ENCODE measurements at regions not wholly inside any gene's neighbourhood (a gene's known extent, or its start where the extent isn't known, plus 50 kb on each side); places are given as distances from the start of the nearest gene placed in this dataset.

GRCh38 chr17:77478281-77478680 lies 337.5 kb downstream of the SEC14L1 start:
- TF ChIP-seq, protein P1, sequence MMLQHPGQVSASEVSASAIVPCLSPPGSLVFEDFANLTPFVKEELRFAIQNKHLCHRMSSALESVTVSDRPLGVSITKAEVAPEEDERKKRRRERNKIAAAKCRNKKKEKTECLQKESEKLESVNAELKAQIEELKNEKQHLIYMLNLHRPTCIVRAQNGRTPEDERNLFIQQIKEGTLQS (IDR thresholded peaks at IDR 0.05), result no peak
- TF ChIP-seq NR2F2 (IDR thresholded peaks at IDR 0.05), result no peak
- TF ChIP-seq RXRA (IDR thresholded peaks at IDR 0.05), result no peak
- TF ChIP-seq, protein P2, sequence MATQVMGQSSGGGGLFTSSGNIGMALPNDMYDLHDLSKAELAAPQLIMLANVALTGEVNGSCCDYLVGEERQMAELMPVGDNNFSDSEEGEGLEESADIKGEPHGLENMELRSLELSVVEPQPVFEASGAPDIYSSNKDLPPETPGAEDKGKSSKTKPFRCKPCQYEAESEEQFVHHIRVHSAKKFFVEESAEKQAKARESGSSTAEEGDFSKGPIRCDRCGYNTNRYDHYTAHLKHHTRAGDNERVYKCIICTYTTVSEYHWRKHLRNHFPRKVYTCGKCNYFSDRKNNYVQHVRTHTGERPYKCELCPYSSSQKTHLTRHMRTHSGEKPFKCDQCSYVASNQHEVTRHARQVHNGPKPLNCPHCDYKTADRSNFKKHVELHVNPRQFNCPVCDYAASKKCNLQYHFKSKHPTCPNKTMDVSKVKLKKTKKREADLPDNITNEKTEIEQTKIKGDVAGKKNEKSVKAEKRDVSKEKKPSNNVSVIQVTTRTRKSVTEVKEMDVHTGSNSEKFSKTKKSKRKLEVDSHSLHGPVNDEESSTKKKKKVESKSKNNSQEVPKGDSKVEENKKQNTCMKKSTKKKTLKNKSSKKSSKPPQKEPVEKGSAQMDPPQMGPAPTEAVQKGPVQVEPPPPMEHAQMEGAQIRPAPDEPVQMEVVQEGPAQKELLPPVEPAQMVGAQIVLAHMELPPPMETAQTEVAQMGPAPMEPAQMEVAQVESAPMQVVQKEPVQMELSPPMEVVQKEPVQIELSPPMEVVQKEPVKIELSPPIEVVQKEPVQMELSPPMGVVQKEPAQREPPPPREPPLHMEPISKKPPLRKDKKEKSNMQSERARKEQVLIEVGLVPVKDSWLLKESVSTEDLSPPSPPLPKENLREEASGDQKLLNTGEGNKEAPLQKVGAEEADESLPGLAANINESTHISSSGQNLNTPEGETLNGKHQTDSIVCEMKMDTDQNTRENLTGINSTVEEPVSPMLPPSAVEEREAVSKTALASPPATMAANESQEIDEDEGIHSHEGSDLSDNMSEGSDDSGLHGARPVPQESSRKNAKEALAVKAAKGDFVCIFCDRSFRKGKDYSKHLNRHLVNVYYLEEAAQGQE (IDR thresholded peaks at IDR 0.05), result no peak
- no peak for TF ChIP-seq YY1 (IDR thresholded peaks at IDR 0.05)
- no peak for TF ChIP-seq FOXA2 (IDR thresholded peaks at IDR 0.05)
- no peak for TF ChIP-seq HNF4A (conservative IDR thresholded peaks at IDR 0.05)
- no peak for TF ChIP-seq MAX (IDR thresholded peaks at IDR 0.05)
- H3K27me3 ChIP-seq (ENCODE audit: control insufficient read depth in 4 of 4, insufficient read depth in 4 of 4, low read length in 3 of 4), result no peaks in the 10 kb centered on the region
- 90% methylated on average over 16 of the region's 16 CpGs for WGBS
- H3K27ac ChIP-seq (ENCODE audit: low read depth in 1 of 2, low read length in 2 of 2), result no peak overlapping the region
- H3K9ac ChIP-seq (ENCODE audit: low read depth in 1 of 2, low read length in 2 of 2), result no peak overlapping the region
- H3K4me3 ChIP-seq (ENCODE audit: low read depth in 1 of 3, low read length in 3 of 3), result no peak overlapping the region
- no peaks in the 10 kb centered on the region for H3K9me3 ChIP-seq (ENCODE audit: control insufficient read depth in 4 of 4, low read length in 3 of 4)
- peaks cover 8 to 14% (median 12%) of the 10 kb centered on the region in 4 donors for H3K36me3 ChIP-seq (ENCODE audit: control insufficient read depth in 4 of 4, insufficient read depth in 3 of 4, low read depth in 1 of 4, low read length in 3 of 4)
- peaks cover 15 to 40% (median 20%) of the 10 kb centered on the region in 4 donors for H3K4me1 ChIP-seq (ENCODE audit: control insufficient read depth in 4 of 4, insufficient read depth in 4 of 4, low read length in 3 of 4)
- DNase-seq (ENCODE audit: low spot score), result no peak

- H3K4me1 ChIP-seq (ENCODE audit: control insufficient read depth in 4 of 4, insufficient read depth in 4 of 4, low read length in 3 of 4), result peaks cover 14 to 38% (median 17%) of the 10 kb centered on the region in 4 donors
- H3K27me3 ChIP-seq (ENCODE audit: control insufficient read depth in 4 of 4, insufficient read depth in 4 of 4, low read length in 3 of 4), result no peaks in the 10 kb centered on the region
- peaks cover 8 to 21% (median 12%) of the 10 kb centered on the region in 4 donors for H3K36me3 ChIP-seq (ENCODE audit: control insufficient read depth in 4 of 4, insufficient read depth in 3 of 4, low read depth in 1 of 4, low read length in 3 of 4)
- no peak for TF ChIP-seq SP1 (IDR thresholded peaks at IDR 0.05)
- TF ChIP-seq, protein P1 (IDR thresholded peaks at IDR 0.05), result no peak
- no peak for TF ChIP-seq RXRA (IDR thresholded peaks at IDR 0.05)
- TF ChIP-seq RAD21 (IDR thresholded peaks at IDR 0.05), result no peak
- TF ChIP-seq, protein P2 (IDR thresholded peaks at IDR 0.05), result no peak
- TF ChIP-seq JUND (IDR thresholded peaks at IDR 0.05), result no peak
- no peak for TF ChIP-seq HNF4G (IDR thresholded peaks at IDR 0.05)
- TF ChIP-seq, protein P3, sequence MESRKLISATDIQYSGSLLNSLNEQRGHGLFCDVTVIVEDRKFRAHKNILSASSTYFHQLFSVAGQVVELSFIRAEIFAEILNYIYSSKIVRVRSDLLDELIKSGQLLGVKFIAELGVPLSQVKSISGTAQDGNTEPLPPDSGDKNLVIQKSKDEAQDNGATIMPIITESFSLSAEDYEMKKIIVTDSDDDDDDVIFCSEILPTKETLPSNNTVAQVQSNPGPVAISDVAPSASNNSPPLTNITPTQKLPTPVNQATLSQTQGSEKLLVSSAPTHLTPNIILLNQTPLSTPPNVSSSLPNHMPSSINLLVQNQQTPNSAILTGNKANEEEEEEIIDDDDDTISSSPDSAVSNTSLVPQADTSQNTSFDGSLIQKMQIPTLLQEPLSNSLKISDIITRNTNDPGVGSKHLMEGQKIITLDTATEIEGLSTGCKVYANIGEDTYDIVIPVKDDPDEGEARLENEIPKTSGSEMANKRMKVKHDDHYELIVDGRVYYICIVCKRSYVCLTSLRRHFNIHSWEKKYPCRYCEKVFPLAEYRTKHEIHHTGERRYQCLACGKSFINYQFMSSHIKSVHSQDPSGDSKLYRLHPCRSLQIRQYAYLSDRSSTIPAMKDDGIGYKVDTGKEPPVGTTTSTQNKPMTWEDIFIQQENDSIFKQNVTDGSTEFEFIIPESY (IDR thresholded peaks at IDR 0.05), result no peak
- TF ChIP-seq NR2F2 (IDR thresholded peaks at IDR 0.05), result no peak
- no peak for TF ChIP-seq FOXA1 (IDR thresholded peaks at IDR 0.05)
- TF ChIP-seq YY1 (IDR thresholded peaks at IDR 0.05), result no peak
- TF ChIP-seq MAX (IDR thresholded peaks at IDR 0.05), result no peak
- TF ChIP-seq FOXA2 (IDR thresholded peaks at IDR 0.05), result no peak
- no peak for TF ChIP-seq EGR1 (IDR thresholded peaks at IDR 0.05; ENCODE audit: low read depth in 2 of 2)
- no peaks in the 10 kb centered on the region for H3K9me3 ChIP-seq (ENCODE audit: control insufficient read depth in 4 of 4, low read length in 3 of 4)
- H3K9ac ChIP-seq (ENCODE audit: low read depth in 1 of 2, low read length in 2 of 2), result no peak overlapping the region
- WGBS, result 73% methylated on average over 11 of the region's 11 CpGs
- H3K4me3 ChIP-seq (ENCODE audit: low read depth in 1 of 3, low read length in 3 of 3), result no peak overlapping the region
- DNase-seq (ENCODE audit: low spot score), result no peak
- H3K27ac ChIP-seq (ENCODE audit: low read depth in 1 of 2, low read length in 2 of 2), result no peak overlapping the region
Observed at GRCh38 chr17:77478899-77479298, 338.1 kb downstream of the SEC14L1 start.

Measured in liver (tissue), 7 donors.